Thymus (tissue), 11 donors: ENCODE measurements at regions not wholly inside any gene's neighbourhood (a gene's known extent, or its start where the extent isn't known, plus 50 kb on each side); places are given as distances from the start of the nearest gene placed in this dataset.
"Not testable (repeated sequence)": the region's sequence is repeated elsewhere in the genome, so short reads cannot be mapped to it uniquely, and the experiment has no call there.

ENCODE experiments used
- DNase-seq, 9 donors: peaks; one replicate each; pipeline ENCODE4 v3.0.0-alpha.2; 2013; ENCODE audit warnings: low spot score in 9 of 9, low read depth in 6 of 9, missing footprints in 1 of 9
- H3K27ac ChIP-seq, 2 donors: one replicate each; pipeline ENCODE4 v1.5.1; 2013; ENCODE audit warnings: control low read depth in 1 of 2, low read depth in 1 of 2, low read length in 1 of 2, mild to moderate bottlenecking in 1 of 2, moderate library complexity in 1 of 2
- H3K27me3 ChIP-seq, 2 donors: one replicate each; pipeline ENCODE4 v1.5.1; 2013; ENCODE audit warnings: low read length in 1 of 2; ENCODE audit not compliant: control insufficient read depth in 2 of 2, insufficient read depth in 1 of 2
- H3K36me3 ChIP-seq, 2 donors: one replicate each; pipeline ENCODE4 v1.5.1; 2013; ENCODE audit warnings: low read length in 1 of 2, mild to moderate bottlenecking in 1 of 2, moderate library complexity in 1 of 2; ENCODE audit not compliant: control insufficient read depth in 2 of 2, insufficient read depth in 2 of 2
- H3K4me1 ChIP-seq, 2 donors: one replicate each; pipeline ENCODE4 v1.5.1; 2013; ENCODE audit warnings: low read length in 2 of 2; ENCODE audit not compliant: control insufficient read depth in 2 of 2, insufficient read depth in 2 of 2
- H3K4me3 ChIP-seq, 2 donors: one replicate each; pipeline ENCODE4 v1.5.1; 2013; ENCODE audit warnings: low read length in 2 of 2, control low read depth in 1 of 2, mild to moderate bottlenecking in 1 of 2
- H3K9me3 ChIP-seq, 2 donors: one replicate each; pipeline ENCODE4 v1.5.1; 2013; ENCODE audit warnings: low read length in 1 of 2, mild to moderate bottlenecking in 1 of 2; ENCODE audit not compliant: control insufficient read depth in 2 of 2, insufficient read depth in 1 of 2
- WGBS: extraction: QIAGEN DNeasy Blood & Tissue Kit; methylation state at CpG from one replicate; pipeline ENCODE4 v1.1.7; 2013; 5-methylcytosine and 5-hydroxymethylcytosine counted together
- donor health status: healthy.

- H3K36me3 ChIP-seq, H3K27me3 ChIP-seq, H3K4me1 ChIP-seq, H3K4me3 ChIP-seq, H3K9me3 ChIP-seq, DNase-seq, H3K27ac ChIP-seq: not testable (repeated sequence)
- 93% methylated on average over 5 of the region's 5 CpGs for WGBS
These were observed 399.5 kb upstream of the ZNF804A start for GRCh38 chr2:184198791-184199190.

GRCh38 chr2:184199274-184199673, 399.1 kb upstream of the ZNF804A start:
- H3K27ac ChIP-seq = no peak overlapping the region
- no peaks in the 10 kb centered on the region for H3K4me1 ChIP-seq
- no peaks in the 10 kb centered on the region for H3K36me3 ChIP-seq
- no peaks in the 10 kb centered on the region for H3K27me3 ChIP-seq
- WGBS = 95% methylated on average over 4 of the region's 4 CpGs
- DNase-seq = no peak
- H3K4me3 ChIP-seq = no peak overlapping the region
- no peaks in the 10 kb centered on the region for H3K9me3 ChIP-seq

- Histone ChIP-seq H3K9me3 (no peaks in the 10 kb centered on the region), H3K27me3 (no peaks in the 10 kb centered on the region), H3K4me3 (no peak overlapping the region), H3K27ac (no peak overlapping the region), H3K4me1 (no peaks in the 10 kb centered on the region), H3K36me3 (no peaks in the 10 kb centered on the region)
- WGBS = 96% methylated on average over 2 of the region's 2 CpGs
- no peak for DNase-seq
These were observed 397.1 kb upstream of the ZNF804A start for GRCh38 chr2:184201246-184201645.

GRCh38 chr2:184203661-184204060, 394.7 kb upstream of the ZNF804A start:
- WGBS = 95% methylated on average over 1 of the region's 1 CpG
- no peaks in the 10 kb centered on the region for H3K4me1 ChIP-seq

GRCh38 chr2:184205048-184205596, 393.2 kb upstream of the ZNF804A start:
- no peaks in the 10 kb centered on the region for H3K27me3 ChIP-seq

More at GRCh38 chr2:184203661-184204060, 394.7 kb upstream of the ZNF804A start:
- H3K27ac ChIP-seq = no peak overlapping the region
- no peak overlapping the region for H3K4me3 ChIP-seq
- no peaks in the 10 kb centered on the region for H3K9me3 ChIP-seq
- no peaks in the 10 kb centered on the region for H3K36me3 ChIP-seq
- no peak for DNase-seq
- no peaks in the 10 kb centered on the region for H3K27me3 ChIP-seq

GRCh38 chr2:184206045-184206444, 392.3 kb upstream of the ZNF804A start:
- Histone ChIP-seq H3K4me1 (no peaks in the 10 kb centered on the region), H3K27ac (no peak overlapping the region), H3K27me3 (no peaks in the 10 kb centered on the region), H3K4me3 (no peak overlapping the region), H3K9me3 (no peaks in the 10 kb centered on the region), H3K36me3 (no peaks in the 10 kb centered on the region)
- no peak for DNase-seq
- WGBS = 91% methylated on average over 2 of the region's 2 CpGs

More at GRCh38 chr2:184205048-184205596, 393.2 kb upstream of the ZNF804A start:
- Histone ChIP-seq H3K4me1 (no peaks in the 10 kb centered on the region), H3K27ac (no peak overlapping the region), H3K36me3 (no peaks in the 10 kb centered on the region), H3K9me3 (no peaks in the 10 kb centered on the region), H3K4me3 (no peak overlapping the region)
- DNase-seq = no peak
- 73% methylated on average over 2 of the region's 2 CpGs for WGBS

GRCh38 chr2:184210329-184210728, 388.0 kb upstream of the ZNF804A start:
- 88% methylated on average over 3 of the region's 3 CpGs for WGBS

GRCh38 chr2:184215745-184216144, 382.6 kb upstream of the ZNF804A start:
- no peak overlapping the region for H3K27ac ChIP-seq
- no peak for DNase-seq
- no peaks in the 10 kb centered on the region for H3K27me3 ChIP-seq
- H3K4me3 ChIP-seq = no peak overlapping the region
- WGBS = 97% methylated on average over 1 of the region's 1 CpG
- no peaks in the 10 kb centered on the region for H3K4me1 ChIP-seq
- H3K9me3 ChIP-seq = no peaks in the 10 kb centered on the region
- no peaks in the 10 kb centered on the region for H3K36me3 ChIP-seq

More at GRCh38 chr2:184210329-184210728, 388.0 kb upstream of the ZNF804A start:
- no peak overlapping the region for H3K4me3 ChIP-seq
- no peaks in the 10 kb centered on the region for H3K27me3 ChIP-seq
- H3K4me1 ChIP-seq = no peaks in the 10 kb centered on the region
- no peak overlapping the region for H3K27ac ChIP-seq
- H3K36me3 ChIP-seq = no peaks in the 10 kb centered on the region
- no peaks in the 10 kb centered on the region for H3K9me3 ChIP-seq
- DNase-seq = no peak

GRCh38 chr2:184256611-184257010, 341.7 kb upstream of the ZNF804A start:
- no peaks in the 10 kb centered on the region for H3K4me1 ChIP-seq
- H3K27ac ChIP-seq = no peak overlapping the region
- H3K36me3 ChIP-seq = no peaks in the 10 kb centered on the region
- H3K9me3 ChIP-seq = no peaks in the 10 kb centered on the region
- no peaks in the 10 kb centered on the region for H3K27me3 ChIP-seq
- no peak overlapping the region for H3K4me3 ChIP-seq
- no peak for DNase-seq
- 76% methylated on average over 1 of the region's 1 CpG for WGBS

- no peak overlapping the region for H3K27ac ChIP-seq
- no peaks in the 10 kb centered on the region for H3K36me3 ChIP-seq
- H3K4me1 ChIP-seq = no peaks in the 10 kb centered on the region
- no peak overlapping the region for H3K4me3 ChIP-seq
- H3K27me3 ChIP-seq = no peaks in the 10 kb centered on the region
- H3K9me3 ChIP-seq = no peaks in the 10 kb centered on the region
- no peak for DNase-seq
These were observed 337.0 kb upstream of the ZNF804A start for GRCh38 chr2:184261331-184261730.
